Renal pelvis (tissue), 1 donor: ENCODE measurements at regions not wholly inside any gene's neighbourhood (a gene's known extent, or its start where the extent isn't known, plus 50 kb on each side); places are given as distances from the start of the nearest gene placed in this dataset.

Source experiments
- DNase-seq: peaks from one replicate; pipeline ENCODE4 v3.0.0-alpha.2; 2013

DNA sequence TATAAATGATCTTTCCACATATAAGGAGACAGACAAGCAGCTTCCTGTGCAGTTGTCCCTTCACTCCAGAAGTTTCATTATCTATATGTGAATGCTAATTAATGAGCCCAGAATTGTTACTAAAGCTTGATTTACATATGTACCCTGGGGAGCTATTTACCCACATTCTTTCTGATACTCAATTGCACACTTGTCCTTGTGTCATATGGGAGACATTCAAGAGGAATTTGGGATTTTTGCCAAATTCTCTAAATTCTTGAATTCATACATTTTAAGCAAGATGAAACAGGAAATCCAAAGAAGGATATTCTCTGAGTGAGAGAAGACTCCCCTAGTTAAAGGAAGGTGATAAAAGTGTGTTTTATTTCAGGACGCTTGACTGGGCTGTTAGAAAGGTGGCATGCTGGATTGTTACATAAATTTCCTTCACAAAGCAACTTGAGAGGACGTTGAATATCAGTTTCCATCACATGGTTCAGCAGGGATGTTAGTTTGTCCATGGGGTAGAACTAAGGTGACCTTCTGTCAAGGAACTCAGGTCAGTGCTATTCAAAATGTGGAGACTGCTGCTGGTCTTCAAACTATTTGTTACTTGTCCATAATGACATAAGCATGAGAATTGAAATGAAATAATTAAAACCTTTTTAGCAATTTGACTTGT, 368.2 kb downstream of the IRS1 start:
- peak; percentile 76 for DNase-seq

- DNase-seq = no peak
Measured at GRCh38 chr2:226429476-226429875, 370.1 kb downstream of the IRS1 start.

GRCh38 chr2:226427538-226428307, 371.9 kb downstream of the IRS1 start:
- no peak for DNase-seq

GRCh38 chr2:226426292-226426736, 373.3 kb downstream of the IRS1 start:
- no peak for DNase-seq

- DNase-seq = no peak
Measured at GRCh38 chr2:226424971-226425370, 374.6 kb downstream of the IRS1 start.

DNA sequence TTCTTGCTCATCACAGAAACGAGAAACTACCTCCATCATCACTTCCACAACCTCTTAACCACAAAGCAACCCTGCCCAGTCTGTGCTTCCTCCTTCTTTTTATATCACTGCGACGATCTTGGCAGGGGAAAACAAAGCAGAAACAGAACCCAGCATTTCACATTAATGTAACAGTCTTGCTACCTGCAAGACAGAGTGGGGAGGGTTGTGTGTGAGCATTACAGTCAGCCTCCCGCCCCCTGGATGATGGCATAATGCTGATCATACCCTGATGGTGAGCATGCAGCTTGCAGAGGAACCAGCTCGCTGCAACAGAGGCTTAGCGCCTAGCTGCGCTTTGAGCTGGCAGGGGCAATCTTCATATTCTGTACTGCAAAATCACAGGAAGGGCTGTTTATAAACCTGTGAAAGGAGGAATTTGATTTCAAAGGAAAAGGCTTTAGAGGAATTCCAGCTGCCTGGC, 376.1 kb downstream of the IRS1 start:
- no peak for DNase-seq

- no peak for DNase-seq
Measured at GRCh38 chr2:226420646-226421045, 379.0 kb downstream of the IRS1 start.

- no peak for DNase-seq
Measured at GRCh38 chr2:226418521-226418920, 381.1 kb downstream of the IRS1 start.

- DNase-seq = no peak
Measured at GRCh38 chr2:226414335-226414734, 385.3 kb downstream of the IRS1 start.

DNA sequence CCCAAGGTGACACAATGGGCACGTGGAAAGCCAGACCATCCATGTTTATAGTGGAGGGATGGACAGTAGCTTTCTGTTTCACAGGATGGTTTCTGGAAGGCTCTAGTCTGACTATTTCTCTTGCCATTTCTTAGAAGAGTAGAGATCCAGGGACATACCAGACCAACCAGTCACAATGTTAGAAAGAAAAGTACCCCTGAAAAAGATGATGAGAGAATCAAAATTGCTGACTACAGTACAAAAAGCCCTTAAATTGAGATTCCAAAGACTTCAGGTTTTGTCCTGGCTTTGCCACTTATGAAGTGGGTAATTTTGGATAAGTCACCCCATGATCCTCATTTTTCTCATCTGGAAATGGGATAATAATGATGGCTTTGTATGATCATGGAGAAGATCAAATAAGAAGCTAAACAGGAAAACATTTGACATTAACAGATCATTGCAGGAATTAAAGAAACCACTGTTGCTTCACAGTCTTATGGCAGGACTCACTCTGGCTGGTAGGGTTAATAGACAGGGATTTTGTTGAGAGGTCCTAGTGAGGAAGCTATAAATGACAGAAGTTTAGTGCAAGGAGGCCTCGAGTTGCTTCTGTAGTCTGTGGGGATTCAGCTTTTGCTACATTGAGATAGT, 386.0 kb downstream of the IRS1 start:
- no peak for DNase-seq

GRCh38 chr2:226411727-226412360, 387.8 kb downstream of the IRS1 start:
- DNase-seq = no peak

GRCh38 chr2:226411205-226411604, 388.4 kb downstream of the IRS1 start:
- no peak for DNase-seq

DNA sequence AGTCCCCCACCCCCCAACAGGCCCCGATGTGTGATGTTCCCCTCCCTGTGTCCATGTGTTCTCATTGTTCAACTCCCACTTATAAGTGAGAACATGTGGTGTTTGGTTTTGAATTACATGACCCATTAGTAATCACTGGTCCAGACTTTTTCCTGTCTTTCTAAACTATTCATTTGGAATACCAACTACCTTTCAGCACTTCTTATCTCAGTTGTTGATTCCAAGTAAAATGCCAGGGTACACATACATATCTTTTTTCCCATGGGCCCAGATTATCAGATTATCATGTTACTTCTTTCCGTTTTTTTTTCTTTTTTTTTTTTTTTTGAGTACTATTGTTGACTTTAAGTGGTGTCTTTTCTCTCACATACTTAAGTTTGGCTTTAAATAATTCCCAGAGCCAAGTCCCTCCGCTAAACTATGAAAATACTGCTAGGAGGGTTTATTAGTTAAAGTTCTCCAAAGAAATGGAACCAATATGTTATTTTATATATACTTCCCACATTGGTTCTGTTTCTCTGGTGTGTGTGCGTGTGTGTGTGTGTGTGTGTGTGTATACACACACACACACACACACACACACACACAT, 389.3 kb downstream of the IRS1 start:
- DNase-seq = no peak

DNA sequence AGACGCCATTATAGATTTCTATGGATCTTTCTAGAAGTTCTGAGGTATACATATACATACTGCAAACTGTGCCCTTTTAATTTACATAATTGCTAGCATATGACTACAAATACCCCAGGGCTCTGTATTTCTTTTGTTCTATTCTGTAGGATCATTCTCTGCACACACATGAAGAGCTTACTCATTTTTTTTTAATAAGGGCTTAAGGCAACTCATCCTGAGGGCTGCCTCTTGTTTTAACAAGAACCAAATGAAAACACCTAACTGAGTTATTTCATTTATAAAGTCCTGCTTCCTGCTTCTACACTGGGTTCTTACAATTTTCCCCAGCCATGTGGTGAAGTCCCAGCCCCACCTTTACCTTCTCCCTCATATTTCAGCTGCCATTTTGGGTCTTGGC, 390.5 kb downstream of the IRS1 start:
- DNase-seq = no peak

DNA sequence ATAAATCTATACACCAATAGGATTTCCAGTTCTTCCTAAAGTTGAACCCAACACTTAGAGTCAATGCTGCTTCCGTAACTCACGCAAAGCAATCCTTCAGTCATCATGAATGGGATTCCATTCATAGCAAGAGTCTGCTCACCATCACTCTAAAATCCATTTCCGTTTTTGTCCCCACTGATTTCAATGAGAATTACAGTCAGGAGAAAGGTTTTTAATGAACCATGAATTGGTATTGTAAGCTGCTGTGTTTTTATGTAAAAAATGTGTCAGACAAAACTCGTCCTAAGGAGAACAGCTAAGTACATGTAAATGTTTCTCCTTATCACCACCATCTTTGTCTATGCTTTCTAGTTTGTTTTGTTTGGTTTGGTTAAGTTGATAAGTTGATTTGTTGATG, 391.5 kb downstream of the IRS1 start:
- no peak for DNase-seq

DNA sequence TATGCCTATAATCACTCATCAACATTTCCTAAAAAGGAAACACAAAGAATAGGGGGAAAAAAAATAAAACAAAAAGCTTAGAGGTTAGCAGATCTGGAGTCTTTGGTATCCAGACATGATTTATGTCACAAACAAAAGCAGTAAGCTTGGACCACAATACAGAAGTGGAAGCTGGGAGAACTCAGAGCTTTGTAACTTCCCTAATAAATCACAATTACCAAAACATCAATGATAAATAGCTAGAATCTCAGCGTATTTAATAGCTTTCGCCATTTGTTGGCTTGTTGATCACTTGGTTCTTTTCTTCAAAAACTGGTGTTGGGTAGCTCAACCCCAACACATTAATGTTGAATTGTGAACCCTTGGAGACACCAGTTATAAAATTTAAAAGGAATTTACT, 392.5 kb downstream of the IRS1 start:
- no peak for DNase-seq

GRCh38 chr2:226405465-226405864, 394.2 kb downstream of the IRS1 start:
- DNase-seq = no peak

DNA sequence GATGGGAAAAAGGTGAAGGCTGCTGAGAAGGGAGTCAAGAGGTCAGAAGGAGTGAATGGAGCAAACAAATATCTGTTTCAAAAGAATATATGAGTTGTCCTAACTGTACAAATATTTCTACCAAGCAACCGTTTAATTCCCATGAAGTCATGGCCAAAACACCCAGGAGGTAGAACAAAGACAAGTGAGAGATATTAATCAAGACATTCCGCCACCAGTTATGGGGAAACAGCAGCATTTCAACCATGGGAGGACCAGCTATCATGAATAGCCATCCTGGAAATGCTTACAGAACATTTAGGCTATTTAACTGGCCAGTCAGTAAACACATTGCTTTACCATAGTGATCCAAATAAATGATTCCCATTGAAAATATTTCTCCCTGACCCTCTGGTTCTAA, 396.3 kb downstream of the IRS1 start:
- DNase-seq = no peak

GRCh38 chr2:226399006-226399405, 400.6 kb downstream of the IRS1 start:
- DNase-seq = no peak

DNA sequence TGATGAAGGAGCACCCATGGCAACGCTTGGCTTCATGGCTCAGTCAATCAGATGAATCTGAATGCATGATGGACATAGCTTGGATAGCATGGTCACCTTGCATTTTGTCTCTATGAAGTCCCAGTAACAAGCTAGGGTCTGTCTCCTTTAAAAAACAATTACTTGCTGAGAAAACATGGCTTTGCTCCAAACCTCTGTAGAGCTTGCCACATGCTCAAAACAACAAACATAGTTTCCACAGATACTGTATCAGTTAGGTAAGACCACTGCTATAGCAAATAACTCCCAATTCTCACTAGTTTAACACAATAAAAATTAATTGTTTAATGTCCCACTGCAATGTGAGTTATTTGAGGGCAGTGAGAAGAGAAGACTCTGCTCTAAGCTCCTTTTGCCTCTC, 401.0 kb downstream of the IRS1 start:
- DNase-seq = no peak

- DNase-seq = no peak
Measured at GRCh38 chr2:226396541-226396940, 403.1 kb downstream of the IRS1 start.

DNA sequence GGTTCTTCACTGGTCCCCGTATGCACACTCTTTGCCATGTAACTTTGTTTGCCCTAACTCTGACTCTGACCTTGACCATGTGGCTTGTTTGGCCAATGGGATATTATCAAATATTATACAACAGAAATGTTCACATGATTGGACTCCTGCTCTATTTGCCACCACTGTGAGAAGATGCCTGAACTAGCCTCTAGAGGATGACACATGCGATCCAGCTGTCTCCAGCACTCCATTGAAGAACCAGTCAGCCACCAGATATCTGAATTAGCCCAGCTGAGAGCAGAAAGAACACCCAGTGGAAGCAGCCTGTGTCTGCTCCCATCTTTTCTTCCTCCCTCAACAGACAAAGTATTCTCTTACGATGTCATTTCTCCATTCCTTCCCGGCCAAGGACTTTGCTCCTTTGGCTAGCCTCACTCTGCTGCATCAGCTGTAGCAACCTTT, 412.1 kb downstream of the IRS1 start:
- DNase-seq = no peak
